ENCODE measurements at regions not wholly inside any gene's neighbourhood (a gene's known extent, or its start where the extent isn't known, plus 50 kb on each side); places are given as distances from the start of the nearest gene placed in this dataset.

DNA sequence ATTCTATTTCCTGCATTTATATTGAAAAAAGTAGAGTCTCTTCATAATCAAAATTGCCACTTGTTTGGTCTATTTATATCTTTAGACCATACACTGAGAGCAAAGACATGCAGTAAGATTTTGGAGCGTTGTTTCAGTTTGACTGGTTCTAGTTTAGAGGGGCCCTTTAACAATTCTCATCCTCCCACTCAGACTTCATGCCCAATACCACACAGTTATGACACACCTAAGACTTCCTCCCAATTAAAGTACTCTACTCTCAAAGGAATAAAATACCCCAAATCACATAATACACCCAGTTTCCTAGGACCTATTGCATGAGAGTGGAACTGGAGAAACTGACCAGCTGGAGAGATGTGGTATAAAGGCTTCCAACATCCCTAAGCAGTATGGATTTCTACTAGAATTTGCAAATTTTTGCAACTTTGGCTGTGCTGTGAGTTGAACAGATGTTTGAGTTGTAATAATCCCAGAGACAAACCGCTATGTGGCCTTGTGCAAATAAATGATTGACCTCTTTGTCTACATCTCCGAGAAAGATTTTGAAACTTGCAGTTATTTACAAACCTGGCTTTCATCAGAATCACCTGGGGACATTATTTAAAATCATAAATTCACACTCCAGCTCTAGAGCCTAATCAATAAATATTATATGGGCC, 170.0 kb upstream of the ROBO2 start:
- no TSS peak for BruUV-seq (replicated peaks)
- no peak overlapping the region for H3K4me2 ChIP-seq (ENCODE audit: low read length)
- ChIA-PET CTCF (no interaction called here), POLR2A (ENCODE audit: unreplicated experiment) (no interaction called here)
- H3F3A ChIP-seq (ENCODE audit: low read length, unreplicated experiment) = no peaks in the 10 kb centered on the region
- H4K20me1 ChIP-seq (ENCODE audit: low read length) = no peaks in the 10 kb centered on the region
- DNase-seq (no peak), ATAC-seq (no peak)
- no peaks in the 10 kb centered on the region for H3K4me1 ChIP-seq (ENCODE audit: insufficient read depth, low read length)
- no peak overlapping the region for H3K9ac ChIP-seq (ENCODE audit: low read length)
- intact Hi-C loops (cut with micrococcal nuclease) = no loop called here
- H3K27ac ChIP-seq (ENCODE audit: low read length) = no peak overlapping the region
- no peak overlapping the region for H2AFZ ChIP-seq (ENCODE audit: low read length)
- H3K27me3 ChIP-seq (ENCODE audit: low read length) = peaks cover 17% of the 10 kb centered on the region; the same call in 1 of the 2 replicates
- H3K9me2 ChIP-seq (replicated peaks; ENCODE audit: low read length) = no peaks in the 10 kb centered on the region
- no peaks in the 10 kb centered on the region for H3K36me3 ChIP-seq (ENCODE audit: low read depth, low read length)
- no peak overlapping the region for H3K4me3 ChIP-seq (ENCODE audit: low read length)
- TF ChIP-seq EZH2 (IDR thresholded peaks at IDR 0.05; ENCODE audit: low read length, unreplicated experiment) (no peak), EZH2phosphoT487 (IDR thresholded peaks at IDR 0.05; ENCODE audit: borderline replicate concordance, low read length) (no peak)
- TF ChIP-seq, protein P1, sequence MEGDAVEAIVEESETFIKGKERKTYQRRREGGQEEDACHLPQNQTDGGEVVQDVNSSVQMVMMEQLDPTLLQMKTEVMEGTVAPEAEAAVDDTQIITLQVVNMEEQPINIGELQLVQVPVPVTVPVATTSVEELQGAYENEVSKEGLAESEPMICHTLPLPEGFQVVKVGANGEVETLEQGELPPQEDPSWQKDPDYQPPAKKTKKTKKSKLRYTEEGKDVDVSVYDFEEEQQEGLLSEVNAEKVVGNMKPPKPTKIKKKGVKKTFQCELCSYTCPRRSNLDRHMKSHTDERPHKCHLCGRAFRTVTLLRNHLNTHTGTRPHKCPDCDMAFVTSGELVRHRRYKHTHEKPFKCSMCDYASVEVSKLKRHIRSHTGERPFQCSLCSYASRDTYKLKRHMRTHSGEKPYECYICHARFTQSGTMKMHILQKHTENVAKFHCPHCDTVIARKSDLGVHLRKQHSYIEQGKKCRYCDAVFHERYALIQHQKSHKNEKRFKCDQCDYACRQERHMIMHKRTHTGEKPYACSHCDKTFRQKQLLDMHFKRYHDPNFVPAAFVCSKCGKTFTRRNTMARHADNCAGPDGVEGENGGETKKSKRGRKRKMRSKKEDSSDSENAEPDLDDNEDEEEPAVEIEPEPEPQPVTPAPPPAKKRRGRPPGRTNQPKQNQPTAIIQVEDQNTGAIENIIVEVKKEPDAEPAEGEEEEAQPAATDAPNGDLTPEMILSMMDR (conservative IDR thresholded peaks at IDR 0.05; ENCODE audit: low read depth, low read length) = no peak
- H3K9me3 ChIP-seq (ENCODE audit: low read length) = no peaks in the 10 kb centered on the region
- H3K79me2 ChIP-seq (ENCODE audit: low read length) = no peaks in the 10 kb centered on the region

DNA sequence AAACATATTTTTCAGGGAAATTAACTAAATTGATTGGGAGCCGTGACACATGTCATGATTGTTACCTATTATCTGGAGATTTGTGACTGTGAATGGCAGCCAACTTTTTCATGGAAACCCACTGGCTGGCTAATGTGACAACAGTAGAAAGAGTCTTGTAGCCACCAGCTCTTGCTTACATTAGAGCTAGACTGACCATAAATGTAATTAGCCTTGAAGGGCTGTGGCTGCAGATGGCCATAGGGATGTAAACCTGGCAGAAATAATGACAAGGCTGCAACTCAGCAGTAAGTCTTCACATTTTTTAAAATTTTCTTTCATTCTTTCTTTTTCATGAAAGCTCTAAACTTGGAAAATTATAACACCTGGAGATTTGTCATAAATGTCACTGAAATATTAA, 168.2 kb upstream of the ROBO2 start:
- BruUV-seq (replicated peaks) = no TSS peak
- H3K79me2 ChIP-seq (ENCODE audit: low read length) = no peaks in the 10 kb centered on the region
- H3K27ac ChIP-seq (ENCODE audit: low read length) = no peak overlapping the region
- intact Hi-C loops (cut with micrococcal nuclease) = no loop called here
- no peak overlapping the region for H3K9ac ChIP-seq (ENCODE audit: low read length)
- H3K36me3 ChIP-seq (ENCODE audit: low read depth, low read length) = no peaks in the 10 kb centered on the region
- H4K20me1 ChIP-seq (ENCODE audit: low read length) = no peaks in the 10 kb centered on the region
- H2AFZ ChIP-seq (ENCODE audit: low read length) = no peak overlapping the region
- H3K9me3 ChIP-seq (ENCODE audit: low read length) = no peaks in the 10 kb centered on the region
- H3K9me2 ChIP-seq (replicated peaks; ENCODE audit: low read length) = no peaks in the 10 kb centered on the region
- TF ChIP-seq EZH2phosphoT487 (IDR thresholded peaks at IDR 0.05; ENCODE audit: borderline replicate concordance, low read length) (no peak), EZH2 (IDR thresholded peaks at IDR 0.05; ENCODE audit: low read length, unreplicated experiment) (no peak)
- TF ChIP-seq, protein P1 (conservative IDR thresholded peaks at IDR 0.05; ENCODE audit: low read depth, low read length) = no peak
- H3K27me3 ChIP-seq (ENCODE audit: low read length) = peaks cover 17% of the 10 kb centered on the region; the same call in 1 of the 2 replicates
- H3K4me1 ChIP-seq (ENCODE audit: insufficient read depth, low read length) = no peaks in the 10 kb centered on the region
- H3K4me3 ChIP-seq (ENCODE audit: low read length) = no peak overlapping the region
- DNase-seq (no peak), ATAC-seq (no peak)
- H3K4me2 ChIP-seq (ENCODE audit: low read length) = no peak overlapping the region
- no peaks in the 10 kb centered on the region for H3F3A ChIP-seq (ENCODE audit: low read length, unreplicated experiment)
- CTCF ChIA-PET = no interaction called here
- POLR2A ChIA-PET (ENCODE audit: unreplicated experiment) = no interaction called here

DNA sequence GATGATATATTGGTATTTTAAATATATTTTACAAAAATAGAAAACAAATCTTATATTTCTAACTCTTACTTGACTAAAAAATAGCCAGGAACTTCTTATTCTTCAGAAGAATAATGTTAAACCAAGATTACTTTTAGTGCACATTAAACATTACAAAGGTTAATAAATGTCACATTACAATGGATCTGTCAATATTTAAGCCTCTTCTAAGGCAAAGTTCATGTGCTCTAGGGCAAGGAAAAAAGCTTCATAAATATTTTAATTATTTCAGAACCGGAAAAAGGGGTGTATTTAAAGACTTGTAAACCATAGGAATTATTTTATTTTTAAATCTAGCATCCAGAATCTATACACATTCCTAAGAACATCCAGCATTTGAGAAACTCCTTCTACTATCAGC, 166.9 kb upstream of the ROBO2 start:
- Histone ChIP-seq H3K27ac (ENCODE audit: low read length) (no peak overlapping the region), H3K4me2 (ENCODE audit: low read length) (no peak overlapping the region), H2AFZ (ENCODE audit: low read length) (no peak overlapping the region), H3K27me3 (ENCODE audit: low read length) (peaks cover 23% of the 10 kb centered on the region; the same call in 1 of the 2 replicates), H3K4me3 (ENCODE audit: low read length) (no peak overlapping the region), H3K79me2 (ENCODE audit: low read length) (no peaks in the 10 kb centered on the region), H4K20me1 (ENCODE audit: low read length) (no peaks in the 10 kb centered on the region), H3K4me1 (ENCODE audit: insufficient read depth, low read length) (no peaks in the 10 kb centered on the region), H3F3A (ENCODE audit: low read length, unreplicated experiment) (no peaks in the 10 kb centered on the region), H3K36me3 (ENCODE audit: low read depth, low read length) (no peaks in the 10 kb centered on the region), H3K9me3 (ENCODE audit: low read length) (no peaks in the 10 kb centered on the region), H3K9me2 (replicated peaks; ENCODE audit: low read length) (no peaks in the 10 kb centered on the region), H3K9ac (ENCODE audit: low read length) (no peak overlapping the region)
- POLR2A ChIA-PET (ENCODE audit: unreplicated experiment) = no interaction called here
- no peak for ATAC-seq
- CTCF ChIA-PET = no interaction called here
- TF ChIP-seq EZH2 (IDR thresholded peaks at IDR 0.05; ENCODE audit: low read length, unreplicated experiment) = no peak
- no peak for TF ChIP-seq EZH2phosphoT487 (IDR thresholded peaks at IDR 0.05; ENCODE audit: borderline replicate concordance, low read length)
- TF ChIP-seq, protein P1 (conservative IDR thresholded peaks at IDR 0.05; ENCODE audit: low read depth, low read length) = no peak
- no TSS peak for BruUV-seq (replicated peaks)
- intact Hi-C loops (cut with micrococcal nuclease) = no loop called here
- DNase-seq = no peak
